GM20431 (cell line): ENCODE measurements at regions not wholly inside any gene's neighbourhood (a gene's known extent, or its start where the extent isn't known, plus 50 kb on each side); places are given as distances from the start of the nearest gene placed in this dataset.

Source experiments
- in situ Hi-C: fragments of 300-500 bp; cut with MseI, MboI; formaldehyde crosslinking; loops from one replicate; pipeline ENCODE4 v1.15.0; 2020; ENCODE audit warnings: low sequenced_read_pairs; ENCODE audit not compliant: unreplicated experiment

- in situ Hi-C loops, result no loop called here
Measured at GRCh38 chr10:59107147-59107546, 69.3 kb upstream of the PHYHIPL start.

DNA sequence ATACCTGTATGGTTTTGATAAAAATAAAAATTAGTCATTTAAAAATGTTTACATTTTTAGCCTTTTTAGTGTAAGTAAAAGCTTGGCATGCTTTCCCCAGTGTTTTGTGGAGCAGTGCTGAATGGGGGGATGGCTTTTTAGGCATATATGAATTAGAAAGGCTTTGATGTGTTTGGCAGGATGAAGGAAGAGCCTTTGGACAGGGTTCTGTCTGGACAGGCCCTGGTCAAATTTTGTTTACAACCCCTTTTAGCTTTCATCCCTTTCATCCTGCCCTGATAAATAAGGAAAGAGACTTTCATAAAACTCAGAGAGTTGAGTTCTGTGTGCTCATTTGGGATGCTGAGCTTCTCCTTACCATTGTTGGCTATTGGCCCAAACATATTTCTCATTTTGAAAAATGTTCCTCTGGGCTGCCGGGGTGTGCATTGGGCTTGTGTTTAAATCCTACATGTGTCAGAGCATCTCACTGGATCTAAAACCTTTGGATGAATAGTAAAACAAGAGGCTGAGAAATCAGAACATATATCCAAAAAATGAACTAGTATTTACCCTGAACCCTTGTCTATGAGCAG lies 68.1 kb upstream of the PHYHIPL start:
- in situ Hi-C loops, result no loop called here

GRCh38 chr10:59108886-59109288 lies 67.6 kb upstream of the PHYHIPL start:
- in situ Hi-C loops, result no loop called here

DNA sequence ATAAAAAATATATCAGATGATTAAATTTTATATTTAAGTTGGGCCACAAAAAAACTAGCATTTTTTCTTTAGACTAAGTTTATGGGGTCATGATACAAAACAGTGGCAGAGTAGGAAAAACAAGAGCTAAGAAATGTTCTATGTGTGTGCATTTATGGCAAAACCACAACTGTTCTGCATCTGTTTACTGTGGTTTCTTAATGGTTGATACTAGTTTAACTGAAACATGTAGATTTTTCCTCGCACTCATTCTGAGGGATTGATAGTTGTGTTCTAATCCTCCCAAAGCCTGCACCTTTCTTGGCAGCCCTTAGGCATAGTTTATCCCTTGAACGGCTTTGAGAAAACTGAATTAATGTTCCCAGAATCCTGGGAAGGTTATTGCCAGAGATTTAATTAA lies 66.6 kb upstream of the PHYHIPL start:
- in situ Hi-C loops, result no loop called here

- in situ Hi-C loops, result no loop called here
Measured at GRCh38 chr10:59124187-59124586, 52.3 kb upstream of the PHYHIPL start.

DNA sequence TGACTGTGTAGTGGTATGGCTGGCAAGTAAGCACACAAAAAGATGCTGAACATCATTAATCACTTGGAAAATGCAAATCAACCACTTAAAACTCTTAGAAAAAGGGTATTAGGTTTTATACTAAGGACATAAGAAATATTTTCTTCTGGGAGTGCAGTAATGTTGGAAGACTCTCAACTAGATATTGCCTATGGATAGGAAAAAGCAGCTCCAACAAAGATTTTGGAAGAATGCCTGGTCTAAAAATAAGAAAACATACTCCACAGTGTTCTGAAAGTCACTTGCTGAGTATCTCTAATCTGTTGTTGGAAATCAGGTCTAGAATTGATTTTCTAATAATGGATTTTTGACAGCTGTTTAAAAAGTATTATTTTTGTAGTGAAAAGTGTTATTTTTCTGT lies 50.8 kb upstream of the PHYHIPL start:
- in situ Hi-C loops, result no loop called here

DNA sequence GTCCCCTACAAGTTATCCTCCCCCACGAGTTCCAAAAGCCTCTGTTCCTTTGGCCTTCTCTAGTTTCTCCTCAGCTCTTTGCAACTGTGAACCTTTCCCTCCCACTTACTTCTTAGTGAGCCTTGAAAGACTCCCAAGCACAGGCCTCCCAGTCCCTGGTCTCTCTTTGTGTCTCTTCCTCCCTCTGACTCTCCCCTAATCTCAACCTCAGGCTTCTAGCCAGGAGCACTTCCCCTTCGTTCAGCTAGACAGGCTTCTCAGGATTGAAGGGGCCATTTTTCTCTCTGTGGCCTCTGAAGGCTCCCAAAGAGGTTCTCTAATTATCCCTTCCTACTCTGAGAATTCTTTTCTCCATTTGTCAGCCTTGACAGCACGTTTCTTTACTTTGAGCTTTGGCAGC lies 50.2 kb upstream of the PHYHIPL start:
- in situ Hi-C loops, result no loop called here
